Mucosa of rectum (tissue), 2 donors: ENCODE measurements at regions not wholly inside any gene's neighbourhood (a gene's known extent, or its start where the extent isn't known, plus 50 kb on each side); places are given as distances from the start of the nearest gene placed in this dataset.
"Not testable (repeated sequence)": the region's sequence is repeated elsewhere in the genome, so short reads cannot be mapped to it uniquely, and the experiment has no call there.

Experiments used
- H3K27ac ChIP-seq, 2 donors: one replicate each; pipeline ENCODE4 v1.7.0; 2013; ENCODE audit warnings: inconsistent platforms in 2 of 2, low read depth in 2 of 2, low read length in 2 of 2
- H3K27me3 ChIP-seq, 2 donors: one replicate each; pipeline ENCODE4 v1.7.0; 2013; ENCODE audit warnings: low read length in 2 of 2; ENCODE audit not compliant: control insufficient read depth in 2 of 2, insufficient read depth in 2 of 2
- H3K36me3 ChIP-seq, 2 donors: one replicate each; pipeline ENCODE4 v1.7.0; 2013; ENCODE audit warnings: low read length in 2 of 2; ENCODE audit not compliant: control insufficient read depth in 2 of 2, insufficient read depth in 2 of 2
- H3K4me1 ChIP-seq, 2 donors: one replicate each; pipeline ENCODE4 v1.7.0; 2013; ENCODE audit warnings: low read length in 2 of 2, mild to moderate bottlenecking in 1 of 2; ENCODE audit not compliant: control insufficient read depth in 2 of 2, insufficient read depth in 2 of 2
- H3K4me3 ChIP-seq, 2 donors: one replicate each; pipeline ENCODE4 v1.7.0; 2013; ENCODE audit warnings: low read length in 2 of 2
- H3K9ac ChIP-seq, 2 donors: one replicate each; pipeline ENCODE4 v1.7.0; 2013; ENCODE audit warnings: low read length in 2 of 2, low read depth in 1 of 2, mild to moderate bottlenecking in 1 of 2
- H3K9me3 ChIP-seq, 2 donors: one replicate each; pipeline ENCODE4 v1.7.0; 2013; ENCODE audit warnings: low read length in 2 of 2; ENCODE audit not compliant: control insufficient read depth in 2 of 2
- donor health status: healthy.
- donor health status: Normal muscosa, but diverticular disease.

- H3K4me1 ChIP-seq = no peaks in the 10 kb centered on the region
- no peak overlapping the region for H3K27ac ChIP-seq
- H3K4me3 ChIP-seq = no peak overlapping the region
- H3K9me3 ChIP-seq = no peaks in the 10 kb centered on the region
- H3K36me3 ChIP-seq = no peaks in the 10 kb centered on the region
- H3K9ac ChIP-seq = no peak overlapping the region
- no peaks in the 10 kb centered on the region for H3K27me3 ChIP-seq
These were observed 112.4 kb upstream of the SLC1A3 start for GRCh38 chr5:36494028-36494427.

GRCh38 chr5:36494841-36495601 lies 111.4 kb upstream of the SLC1A3 start:
- H3K27me3 ChIP-seq = no peaks in the 10 kb centered on the region
- H3K36me3 ChIP-seq = no peaks in the 10 kb centered on the region
- H3K27ac ChIP-seq = no peak overlapping the region
- no peaks in the 10 kb centered on the region for H3K9me3 ChIP-seq
- H3K9ac ChIP-seq = no peak overlapping the region
- H3K4me1 ChIP-seq = no peaks in the 10 kb centered on the region
- no peak overlapping the region for H3K4me3 ChIP-seq

DNA sequence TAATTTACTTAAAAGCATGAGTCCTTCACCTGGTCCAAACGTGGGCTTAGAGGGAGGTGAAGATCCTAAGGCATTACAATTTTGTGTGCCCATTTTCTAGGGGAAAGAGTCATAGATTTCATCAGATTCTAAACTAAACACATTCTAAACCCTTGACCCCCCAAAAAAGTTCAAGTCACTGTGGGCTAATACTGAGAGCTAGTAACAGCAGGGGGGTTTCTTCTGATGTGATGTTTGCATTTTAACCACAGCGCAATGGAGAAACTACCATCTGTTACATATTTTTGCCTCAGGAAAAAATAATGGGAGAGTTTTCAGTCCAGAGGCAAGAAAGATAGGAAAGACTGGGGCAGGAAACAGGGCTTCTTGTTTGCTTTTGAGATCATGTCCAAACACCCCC lies 110.8 kb upstream of the SLC1A3 start:
- H3K4me1 ChIP-seq = no peaks in the 10 kb centered on the region
- no peaks in the 10 kb centered on the region for H3K36me3 ChIP-seq
- no peaks in the 10 kb centered on the region for H3K27me3 ChIP-seq
- H3K9ac ChIP-seq = no peak overlapping the region
- H3K9me3 ChIP-seq = no peaks in the 10 kb centered on the region
- H3K4me3 ChIP-seq = no peak overlapping the region
- no peak overlapping the region for H3K27ac ChIP-seq

GRCh38 chr5:36496471-36496870 lies 109.9 kb upstream of the SLC1A3 start:
- no peaks in the 10 kb centered on the region for H3K9me3 ChIP-seq
- no peaks in the 10 kb centered on the region for H3K4me1 ChIP-seq
- H3K36me3 ChIP-seq = no peaks in the 10 kb centered on the region
- H3K27ac ChIP-seq = no peak overlapping the region
- no peaks in the 10 kb centered on the region for H3K27me3 ChIP-seq
- no peak overlapping the region for H3K9ac ChIP-seq
- H3K4me3 ChIP-seq = no peak overlapping the region

GRCh38 chr5:36502608-36503007 lies 103.8 kb upstream of the SLC1A3 start:
- H3K9me3 ChIP-seq = no peaks in the 10 kb centered on the region
- H3K4me1 ChIP-seq = no peaks in the 10 kb centered on the region
- H3K9ac ChIP-seq = no peak overlapping the region
- no peaks in the 10 kb centered on the region for H3K27me3 ChIP-seq
- no peaks in the 10 kb centered on the region for H3K36me3 ChIP-seq
- no peak overlapping the region for H3K27ac ChIP-seq
- no peak overlapping the region for H3K4me3 ChIP-seq

DNA sequence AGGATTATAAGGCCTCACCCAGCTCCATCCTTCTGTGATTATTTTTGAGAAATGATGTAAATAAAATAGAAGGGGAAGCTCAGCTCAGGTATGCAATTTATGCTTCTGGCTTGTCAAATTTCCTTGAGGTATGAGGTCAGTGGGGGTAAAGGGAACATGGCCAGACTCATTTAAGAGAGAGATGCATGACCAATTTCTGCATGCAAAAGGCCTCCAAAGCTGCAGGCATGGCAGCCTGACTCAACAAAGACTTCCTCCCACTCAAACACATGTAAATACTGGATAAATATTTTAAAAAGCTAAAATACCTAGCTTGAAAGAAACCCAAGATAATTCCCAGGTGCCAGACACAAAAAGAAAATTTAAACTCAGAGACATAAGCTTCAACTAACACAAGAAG lies 101.4 kb upstream of the SLC1A3 start:
- Histone ChIP-seq H3K36me3 (no peaks in the 10 kb centered on the region), H3K27me3 (no peaks in the 10 kb centered on the region), H3K9me3 (no peaks in the 10 kb centered on the region), H3K27ac (no peak overlapping the region), H3K9ac (no peak overlapping the region), H3K4me1 (no peaks in the 10 kb centered on the region), H3K4me3 (no peak overlapping the region)

- Histone ChIP-seq H3K9ac (no peak overlapping the region), H3K4me3 (no peak overlapping the region), H3K4me1 (no peaks in the 10 kb centered on the region), H3K9me3 (no peaks in the 10 kb centered on the region), H3K27ac (no peak overlapping the region), H3K27me3 (no peaks in the 10 kb centered on the region), H3K36me3 (no peaks in the 10 kb centered on the region)
These were observed 99.0 kb upstream of the SLC1A3 start for GRCh38 chr5:36507332-36507952.

- not testable (repeated sequence) for H3K9me3 ChIP-seq, H3K9ac ChIP-seq, H3K36me3 ChIP-seq, H3K27ac ChIP-seq, H3K4me1 ChIP-seq, H3K4me3 ChIP-seq, H3K27me3 ChIP-seq
These were observed 98.1 kb upstream of the SLC1A3 start for GRCh38 chr5:36508331-36508730.

GRCh38 chr5:36513647-36514046 lies 92.8 kb upstream of the SLC1A3 start:
- H3K36me3 ChIP-seq, H3K9ac ChIP-seq: not testable (repeated sequence)

GRCh38 chr5:36519881-36520280 lies 86.5 kb upstream of the SLC1A3 start:
- Histone ChIP-seq H3K9ac (no peak overlapping the region), H3K4me1 (no peaks in the 10 kb centered on the region)

More at GRCh38 chr5:36513647-36514046, 92.8 kb upstream of the SLC1A3 start:
- not testable (repeated sequence) for H3K9me3 ChIP-seq, H3K4me1 ChIP-seq, H3K27ac ChIP-seq, H3K4me3 ChIP-seq, H3K27me3 ChIP-seq

More at GRCh38 chr5:36519881-36520280, 86.5 kb upstream of the SLC1A3 start:
- H3K27me3 ChIP-seq = no peaks in the 10 kb centered on the region
- no peaks in the 10 kb centered on the region for H3K36me3 ChIP-seq
- H3K4me3 ChIP-seq = no peak overlapping the region
- no peak overlapping the region for H3K27ac ChIP-seq
- H3K9me3 ChIP-seq = no peaks in the 10 kb centered on the region
